ENCODE measurements at regions not wholly inside any gene's neighbourhood (a gene's known extent, or its start where the extent isn't known, plus 50 kb on each side); places are given as distances from the start of the nearest gene placed in this dataset.

DNA sequence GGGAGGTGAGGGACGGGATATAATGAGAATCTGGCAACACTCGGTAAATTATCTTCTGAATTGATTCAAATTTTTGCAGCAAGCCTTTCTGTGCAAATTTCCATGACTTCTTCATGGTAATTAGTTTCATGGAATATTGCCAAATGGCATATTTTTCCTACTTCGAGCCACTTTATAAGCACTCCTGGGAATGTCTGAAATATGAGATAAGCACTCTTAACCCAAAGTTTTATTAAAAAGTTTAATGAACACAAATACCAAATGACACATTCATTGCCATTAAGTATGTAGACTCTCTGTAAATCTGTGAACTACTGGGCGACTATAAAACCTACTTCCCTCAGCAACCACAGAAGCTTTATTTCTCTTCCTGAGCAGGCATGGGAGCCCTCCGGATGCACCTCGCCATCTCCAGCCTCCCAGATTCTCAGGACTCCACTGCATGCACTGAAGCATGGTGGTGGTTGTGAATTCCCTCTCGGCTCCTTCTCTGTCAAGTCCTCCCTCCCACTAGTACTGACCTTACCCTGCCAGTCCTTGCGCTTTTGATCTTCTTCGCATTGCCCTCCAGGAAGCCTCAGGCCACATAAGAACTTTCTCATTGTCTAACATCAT, 154.4 kb upstream of the RPL34 start:
- intact Hi-C loops (cut with micrococcal nuclease) (no loop called here), dilution Hi-C loops (cut with MboI; ENCODE audit: extremely low pct_ligation_motif_present, low sequenced_read_pairs) (no loop called here)
- H3K79me2 ChIP-seq (ENCODE audit: control insufficient read depth, insufficient read depth, low read length), result no peaks in the 10 kb centered on the region
- no peak overlapping the region for H3K27ac ChIP-seq (ENCODE audit: insufficient read depth, low read depth, low read length)
- BruUV-seq (replicated peaks), result no TSS peak
- H3K4me2 ChIP-seq (ENCODE audit: insufficient read depth, low read length), result no peak overlapping the region
- H3K4me1 ChIP-seq (ENCODE audit: control insufficient read depth, extremely low read depth, insufficient read depth, low read length), result no peaks in the 10 kb centered on the region
- ChIA-PET POLR2A (no interaction called here), CTCF (no interaction called here)
- H3K9me3 ChIP-seq (replicated peaks; ENCODE audit: control insufficient read depth, insufficient read depth, low read length), result no peaks in the 10 kb centered on the region
- DNase-seq (ENCODE audit: low read depth, low spot score), result no peak
- TF ChIP-seq MAX (IDR thresholded peaks at IDR 0.05; ENCODE audit: insufficient read depth, insufficient read length) (no peak), EZH2 (IDR thresholded peaks at IDR 0.05; ENCODE audit: borderline replicate concordance, low read depth, low read length, severe bottlenecking) (no peak)
- H3K9me1 ChIP-seq (replicated peaks; ENCODE audit: control insufficient read depth, extremely low read depth, insufficient read depth, low read length), result no peaks in the 10 kb centered on the region
- H4K20me1 ChIP-seq (replicated peaks; ENCODE audit: control insufficient read depth, extremely low read depth, insufficient read depth, low read length), result no peaks in the 10 kb centered on the region
- no peak overlapping the region for H2AFZ ChIP-seq (ENCODE audit: low read depth, low read length)
- FAIRE-seq, result no peak
- H3K27me3 ChIP-seq (ENCODE audit: control insufficient read depth in 2 of 2, insufficient read depth in 2 of 2, low read length in 2 of 2), result peaks cover 2 to 4% of the 10 kb centered on the region in 2 experiments
- no peak overlapping the region for H3K9ac ChIP-seq (replicated peaks; ENCODE audit: extremely low read depth, insufficient read depth, low read length)
- no peak overlapping the region for H3K4me3 ChIP-seq (replicated peaks in 1 of 3; ENCODE audit: insufficient read depth in 1 of 3, low read depth in 1 of 3, low read length in 3 of 3)
- no peaks in the 10 kb centered on the region for H3K36me3 ChIP-seq (ENCODE audit: control insufficient read depth in 2 of 2, extremely low read depth in 1 of 2, insufficient read depth in 2 of 2, low read length in 2 of 2)

DNA sequence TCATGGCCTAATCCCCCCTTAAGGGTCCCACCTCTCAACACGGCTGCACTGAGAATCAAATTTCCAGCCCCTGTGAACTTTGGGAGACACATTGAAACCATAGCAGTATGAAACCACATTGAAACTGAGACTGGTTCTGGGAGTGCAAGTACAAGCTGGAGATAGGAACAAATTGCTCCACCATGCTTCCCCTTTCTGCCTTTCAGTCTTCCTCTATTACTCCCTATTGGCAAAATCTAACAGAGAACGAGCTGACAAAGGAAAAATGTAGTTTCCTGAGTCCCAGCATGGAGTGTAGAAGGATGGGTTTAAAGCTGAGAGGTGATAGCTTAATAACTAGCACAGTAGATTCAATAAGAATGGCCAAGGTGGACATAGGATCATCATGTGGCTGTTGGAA, 161.7 kb upstream of the RPL34 start:
- no peaks in the 10 kb centered on the region for H3K4me1 ChIP-seq (ENCODE audit: control insufficient read depth, extremely low read depth, insufficient read depth, low read length)
- ChIA-PET CTCF (interaction anchor here (0.8 kb wide), 1 partner anchor 251 kb away, joined by 3 read pairs; no protein-coding TSS in a partner anchor), POLR2A (no interaction called here)
- no peaks in the 10 kb centered on the region for H3K36me3 ChIP-seq (ENCODE audit: control insufficient read depth in 2 of 2, extremely low read depth in 1 of 2, insufficient read depth in 2 of 2, low read length in 2 of 2)
- no peak for FAIRE-seq
- H3K4me3 ChIP-seq (replicated peaks in 1 of 3; ENCODE audit: insufficient read depth in 1 of 3, low read depth in 1 of 3, low read length in 3 of 3), result no peak overlapping the region
- intact Hi-C loops (cut with micrococcal nuclease) (no loop called here), dilution Hi-C loops (cut with MboI; ENCODE audit: extremely low pct_ligation_motif_present, low sequenced_read_pairs) (no loop called here)
- no peaks in the 10 kb centered on the region for H3K9me3 ChIP-seq (replicated peaks; ENCODE audit: control insufficient read depth, insufficient read depth, low read length)
- no peak overlapping the region for H3K27ac ChIP-seq (ENCODE audit: insufficient read depth, low read depth, low read length)
- H3K9me1 ChIP-seq (replicated peaks; ENCODE audit: control insufficient read depth, extremely low read depth, insufficient read depth, low read length), result no peaks in the 10 kb centered on the region
- no peak overlapping the region for H3K9ac ChIP-seq (replicated peaks; ENCODE audit: extremely low read depth, insufficient read depth, low read length)
- no peaks in the 10 kb centered on the region for H4K20me1 ChIP-seq (replicated peaks; ENCODE audit: control insufficient read depth, extremely low read depth, insufficient read depth, low read length)
- no peak for DNase-seq (ENCODE audit: low read depth, low spot score)
- no peak for TF ChIP-seq EZH2 (IDR thresholded peaks at IDR 0.05; ENCODE audit: borderline replicate concordance, low read depth, low read length, severe bottlenecking)
- TF ChIP-seq MYC (IDR thresholded peaks at IDR 0.05; ENCODE audit: low read depth, low read length), result no peak
- TF ChIP-seq FOS (IDR thresholded peaks at IDR 0.05; ENCODE audit: borderline replicate concordance, insufficient read depth, low read length), result no peak
- no peak for TF ChIP-seq POLR2A (IDR thresholded peaks at IDR 0.05; ENCODE audit: low read depth, low read length)
- no peak for TF ChIP-seq JUN (IDR thresholded peaks at IDR 0.05; ENCODE audit: borderline replicate concordance, insufficient read depth, insufficient read length, low read depth)
- no peak for TF ChIP-seq POLR2AphosphoS5 (IDR thresholded peaks at IDR 0.05; ENCODE audit: insufficient read depth, low read depth, low read length)
- TF ChIP-seq MAX (IDR thresholded peaks at IDR 0.05; ENCODE audit: insufficient read depth, insufficient read length), result no peak
- TF ChIP-seq CTCF (IDR thresholded peaks at IDR 0.05; ENCODE audit: extremely low read depth in 1 of 2, insufficient read depth in 1 of 2, low read depth in 1 of 2, low read length in 2 of 2), result no peak
- TF ChIP-seq GATA2 (IDR thresholded peaks at IDR 0.05; ENCODE audit: insufficient read depth, insufficient read length, low read depth, low read length), result no peak
- no peak overlapping the region for H3K4me2 ChIP-seq (ENCODE audit: insufficient read depth, low read length)
- BruUV-seq (replicated peaks), result no TSS peak
- H3K27me3 ChIP-seq (ENCODE audit: control insufficient read depth in 2 of 2, insufficient read depth in 2 of 2, low read length in 2 of 2), result no peaks in the 10 kb centered on the region
- no peaks in the 10 kb centered on the region for H3K79me2 ChIP-seq (ENCODE audit: control insufficient read depth, insufficient read depth, low read length)
- no peak overlapping the region for H2AFZ ChIP-seq (ENCODE audit: low read depth, low read length)

All from endothelial cell of umbilical vein (primary cell).